Testis (tissue), 2 donors: ENCODE measurements at regions not wholly inside any gene's neighbourhood (a gene's known extent, or its start where the extent isn't known, plus 50 kb on each side); places are given as distances from the start of the nearest gene placed in this dataset.

Experiments
- CTCF ChIP-seq, 3 experiments: fragments of 450-650 bp in 2 of 3; fragments of 200-600 bp in 1 of 3; sonication (generic) in 1 of 3; IDR thresholded peaks; one replicate each; pipeline ENCODE4 v1.5.1; 2016 to 2019; ENCODE audit warnings: antibody characterized with exemption in 3 of 3, mild to moderate bottlenecking in 2 of 3, moderate library complexity in 1 of 3
- POLR2A ChIP-seq: fragments of 450-650 bp; IDR thresholded peaks from one replicate; pipeline ENCODE4 v1.6.1; 2017; ENCODE audit warnings: antibody characterized with exemption, mild to moderate bottlenecking, moderate library complexity

- TF ChIP-seq POLR2A (no peak), CTCF (IDR thresholded peaks at IDR 0.05) (no peak)
Measured at GRCh38 chr6:6393069-6393529, 72.6 kb upstream of the F13A1 start.
